NAMALWA (cell line): ENCODE measurements at regions not wholly inside any gene's neighbourhood (a gene's known extent, or its start where the extent isn't known, plus 50 kb on each side); places are given as distances from the start of the nearest gene placed in this dataset.
"Not testable (repeated sequence)": the region's sequence is repeated elsewhere in the genome, so short reads cannot be mapped to it uniquely, and the experiment has no call there.

Experiments used
- DNase-seq: peaks from one replicate; pipeline ENCODE4 v3.0.0-alpha.2; 2015; ENCODE audit warnings: low spot score

- no peak for DNase-seq
These were observed 276.4 kb upstream of the MKLN1 start for GRCh38 chr7:131051304-131051703.

- DNase-seq: no peak
These were observed 275.3 kb upstream of the MKLN1 start for GRCh38 chr7:131052285-131052904.

DNA sequence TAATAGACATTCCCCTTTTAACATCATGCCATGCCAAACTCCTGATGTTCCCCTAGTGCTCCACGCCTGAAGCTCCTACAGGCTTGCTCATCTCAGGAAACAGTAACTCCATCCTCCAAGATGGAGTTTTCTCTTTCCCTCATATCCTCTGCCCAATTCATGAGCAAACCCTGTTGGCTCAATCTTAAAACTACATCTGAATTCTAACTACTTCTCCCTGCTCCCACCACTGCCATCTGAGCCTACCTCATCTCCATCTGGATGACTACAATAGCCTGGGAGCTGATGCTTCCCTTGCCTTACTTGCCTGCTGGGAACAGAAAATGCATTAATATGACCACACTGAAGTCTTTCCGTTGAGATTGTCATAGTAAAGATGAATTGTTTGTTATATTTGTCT is 271.7 kb upstream of the MKLN1 start:
- DNase-seq: no peak

- peak; percentile 85 for DNase-seq
These were observed 270.5 kb upstream of the MKLN1 start for GRCh38 chr7:131057015-131057793.

DNA sequence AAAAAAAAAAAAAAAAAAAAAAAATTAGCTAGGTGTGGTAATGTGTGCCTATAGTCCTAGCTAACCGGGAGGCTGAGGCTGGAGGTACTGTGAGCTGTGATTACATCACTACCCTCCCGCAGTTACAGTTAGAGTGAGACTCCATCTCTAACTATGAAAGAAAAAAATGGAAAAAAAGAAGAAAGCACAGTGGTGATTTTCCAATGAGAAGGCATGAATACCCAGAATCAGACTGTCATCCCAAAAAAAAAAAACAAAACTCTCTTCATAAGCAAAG is 269.9 kb upstream of the MKLN1 start:
- peak; percentile 60 for DNase-seq

- not testable (repeated sequence) for DNase-seq
These were observed 269.0 kb upstream of the MKLN1 start for GRCh38 chr7:131058561-131059288.

DNA sequence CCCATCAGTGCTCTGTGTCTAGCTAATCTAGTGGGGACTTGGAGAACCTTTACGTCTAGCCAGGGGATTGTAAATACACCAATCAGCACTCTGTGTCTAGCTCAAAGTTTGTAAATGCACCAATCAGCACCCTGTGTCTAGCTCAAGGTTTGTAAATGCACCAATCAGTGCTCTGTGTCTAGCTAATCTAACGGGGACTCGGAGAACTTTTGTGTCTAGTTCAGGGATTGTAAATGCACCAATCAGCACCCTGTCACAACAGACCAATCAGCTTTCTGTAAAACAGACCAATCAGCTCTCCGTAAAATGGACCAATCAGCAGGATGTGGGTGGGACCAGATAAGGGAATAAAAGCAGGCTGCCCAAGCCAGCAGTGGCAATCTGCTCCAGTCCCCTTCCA is 268.3 kb upstream of the MKLN1 start:
- not testable (repeated sequence) for DNase-seq

- no peak for DNase-seq
These were observed 266.5 kb upstream of the MKLN1 start for GRCh38 chr7:131061158-131061557.

- no peak for DNase-seq
These were observed 265.9 kb upstream of the MKLN1 start for GRCh38 chr7:131061818-131062217.

- no peak for DNase-seq
These were observed 261.0 kb upstream of the MKLN1 start for GRCh38 chr7:131066635-131067034.

GRCh38 chr7:131067220-131067619 is 260.5 kb upstream of the MKLN1 start:
- no peak for DNase-seq

- no peak for DNase-seq
These were observed 259.1 kb upstream of the MKLN1 start for GRCh38 chr7:131068604-131069021.

DNA sequence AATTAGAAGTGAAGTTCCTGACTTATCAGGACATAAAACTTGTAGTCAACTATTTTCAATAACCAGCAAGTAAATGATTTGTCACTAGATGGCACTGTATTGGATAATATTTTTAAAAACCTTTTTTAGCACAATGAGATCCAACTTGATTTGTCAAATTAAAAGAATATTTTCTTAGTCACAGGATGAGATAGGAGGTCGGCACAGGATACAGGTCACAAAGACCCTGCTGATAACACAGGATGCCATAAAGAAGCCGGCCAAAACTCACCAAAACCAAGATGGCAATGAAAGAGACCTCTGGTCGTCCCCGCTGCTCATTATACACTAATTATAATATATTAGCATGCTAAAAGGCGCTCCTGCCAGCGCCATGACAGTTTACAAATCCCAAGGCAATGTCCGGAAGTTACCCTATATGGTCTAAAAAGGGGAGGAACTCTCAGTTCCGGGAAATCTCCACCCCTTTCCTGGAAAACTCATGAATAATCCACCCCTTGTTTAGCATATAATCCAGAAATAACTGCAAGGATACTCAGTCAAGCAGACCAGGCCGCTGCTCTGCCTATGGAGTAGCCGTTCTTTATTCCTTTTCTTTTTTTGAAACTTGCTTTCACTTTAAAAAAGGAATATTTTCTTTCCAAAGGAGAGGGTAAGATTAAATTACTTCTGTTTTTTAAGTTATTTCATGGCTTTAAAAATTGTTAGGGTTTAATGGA is 255.7 kb upstream of the MKLN1 start:
- DNase-seq: peak; percentile 58

- DNase-seq: peak; percentile 49
These were observed 255.1 kb upstream of the MKLN1 start for GRCh38 chr7:131072505-131073091.

DNA sequence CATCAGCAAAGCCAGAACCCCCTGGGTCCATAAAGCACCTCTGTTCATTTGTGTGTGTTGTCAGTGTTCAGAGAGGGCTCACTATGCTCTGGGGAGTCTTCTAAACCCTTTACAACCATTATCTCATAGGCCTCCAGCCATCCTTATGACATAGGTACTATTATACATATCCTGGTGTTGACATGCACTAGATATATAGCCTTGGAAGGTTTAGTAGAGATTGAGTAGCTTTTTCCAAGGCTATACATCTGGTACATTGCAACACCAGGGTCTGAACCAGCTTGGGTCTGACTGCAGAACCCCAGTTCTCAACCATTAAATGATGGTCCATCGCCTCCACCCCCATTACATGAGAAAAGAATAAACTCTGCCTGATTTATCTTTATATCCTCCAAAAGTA is 253.6 kb upstream of the MKLN1 start:
- DNase-seq: no peak

DNA sequence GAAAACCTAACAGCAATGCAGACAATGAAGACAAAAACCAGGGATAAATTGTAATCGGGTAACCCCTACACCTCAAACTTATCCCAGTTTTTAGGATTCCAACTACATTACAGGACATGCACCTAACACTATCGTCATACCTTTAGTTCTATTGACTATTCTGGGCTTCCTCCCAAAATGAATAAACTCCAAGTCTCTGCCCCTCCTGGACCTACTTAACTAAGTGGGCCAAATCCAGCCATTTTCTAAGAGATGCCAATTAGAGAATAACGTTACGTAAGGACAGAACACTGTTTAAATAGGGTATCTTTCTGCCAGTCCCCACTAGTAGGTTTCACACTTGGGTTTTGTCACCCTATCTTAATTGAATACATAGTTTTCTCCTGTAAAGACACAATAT is 253.1 kb upstream of the MKLN1 start:
- no peak for DNase-seq

GRCh38 chr7:131075406-131075805 is 252.3 kb upstream of the MKLN1 start:
- DNase-seq: no peak

GRCh38 chr7:131076032-131076431 is 251.6 kb upstream of the MKLN1 start:
- DNase-seq: no peak

GRCh38 chr7:131076711-131077181 is 250.9 kb upstream of the MKLN1 start:
- no peak for DNase-seq

- DNase-seq: no peak
These were observed 249.9 kb upstream of the MKLN1 start for GRCh38 chr7:131077735-131078134.

DNA sequence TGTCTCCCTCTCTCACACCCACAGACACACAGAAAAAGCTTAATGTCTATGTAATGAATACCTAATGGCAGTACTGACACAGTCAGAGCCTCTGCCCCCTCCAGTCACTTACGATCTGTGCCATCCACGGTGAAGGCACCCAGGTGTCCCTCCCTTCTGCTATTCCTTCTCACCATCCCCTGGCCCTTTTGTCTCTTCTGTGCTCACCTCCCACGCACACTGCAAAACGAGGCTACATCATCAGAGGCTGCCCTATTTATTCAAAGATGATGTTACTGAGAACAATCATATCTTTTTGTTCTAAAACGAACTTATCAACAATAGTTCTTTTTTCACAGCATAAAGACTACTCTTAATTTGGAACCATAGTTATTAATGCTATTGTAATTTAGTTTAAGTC is 246.9 kb upstream of the MKLN1 start:
- DNase-seq: no peak

DNA sequence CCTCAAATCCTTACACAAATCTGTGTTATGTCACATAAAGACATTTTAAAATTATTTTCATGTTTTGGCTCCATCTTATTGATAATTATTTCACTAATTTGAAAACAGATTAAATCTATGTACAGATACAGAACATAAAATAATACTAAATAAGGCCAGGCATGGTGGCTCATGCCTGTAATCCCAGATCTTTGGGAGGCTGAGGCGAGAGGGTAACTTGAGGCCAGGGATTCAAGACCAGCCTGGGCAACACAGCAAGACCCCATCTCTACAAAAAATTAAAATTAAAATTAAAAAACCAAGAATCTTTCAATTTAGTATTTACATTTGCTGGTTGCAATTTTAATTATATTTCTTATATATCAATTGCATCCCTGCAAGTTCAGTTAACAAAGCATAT is 246.4 kb upstream of the MKLN1 start:
- no peak for DNase-seq
